H1 (cell line): ENCODE measurements at regions not wholly inside any gene's neighbourhood (a gene's known extent, or its start where the extent isn't known, plus 50 kb on each side); places are given as distances from the start of the nearest gene placed in this dataset.

Experiments used
- CTCF ChIA-PET: fragments of 300-600 bp; sonication (Branson Sonifier 250); formaldehyde crosslinking; loops from one replicate; lab custom pipeline; 2021; ENCODE audit not compliant: partially characterized antibody; lab: Charles Lee
- POLR2A ChIA-PET: fragments of 300-600 bp; sonication (Branson Sonifier 250); formaldehyde crosslinking; loops from one replicate; lab custom pipeline; 2021; ENCODE audit warnings: inconsistent platforms; ENCODE audit not compliant: partially characterized antibody; lab: Charles Lee
- DNase-seq, 2 experiments: peaks; one replicate each; pipeline versions ENCODE4 v3.0.0 to v3.0.0-alpha.2; 2010 to 2022; ENCODE audit warnings: low spot score in 2 of 2, low read depth in 1 of 2, mixed read lengths in 1 of 2
- FAIRE-seq: peaks from 2 replicates; lab custom pipeline; 2011; peaks lifted over from hg19 to GRCh38; lab: Jason Lieb, UNC
- H2AFZ ChIP-seq: 2 replicates; pipeline ENCODE4 v1.8.1; 2012; ENCODE audit warnings: low read length, inconsistent platforms
- H2AK5ac ChIP-seq: 2 replicates; pipeline ENCODE4 v1.6.1; 2013; ENCODE audit warnings: low read depth, low read length
- H2BK120ac ChIP-seq: replicated peaks from 2 replicates; pipeline ENCODE3; 2013; ENCODE audit warnings: low read depth, low read length, inconsistent platforms
- H2BK12ac ChIP-seq: 2 replicates; pipeline ENCODE4 v1.6.1; 2013; ENCODE audit warnings: low read depth, low read length
- H2BK15ac ChIP-seq: 2 replicates; pipeline ENCODE4 v1.6.1; 2013; ENCODE audit warnings: low read length
- H2BK20ac ChIP-seq: 2 replicates; pipeline ENCODE4 v1.6.1; 2013; ENCODE audit warnings: low read length
- H2BK5ac ChIP-seq: 2 replicates; pipeline ENCODE4 v1.6.1; 2013; ENCODE audit warnings: low read depth, low read length
- H3K14ac ChIP-seq: 2 replicates; pipeline ENCODE4 v1.6.1; 2013; ENCODE audit warnings: inconsistent platforms; ENCODE audit not compliant: insufficient read length
- H3K18ac ChIP-seq: 2 replicates; pipeline ENCODE4 v1.6.1; 2013; ENCODE audit warnings: low read length; ENCODE audit errors: extremely low read depth
- H3K23ac ChIP-seq: 2 replicates; pipeline ENCODE4 v1.6.1; 2013; ENCODE audit warnings: inconsistent platforms; ENCODE audit not compliant: insufficient read length
- H3K23me2 ChIP-seq: 2 replicates; pipeline ENCODE4 v1.6.1; 2013; ENCODE audit warnings: low read depth, low read length
- H3K27ac ChIP-seq: 2 replicates; pipeline ENCODE4 v1.6.1; 2011; ENCODE audit warnings: low read depth, low read length, inconsistent platforms
- H3K27me3 ChIP-seq, 4 experiments: replicated peaks in 1 of 4; 1 replicate in 1 of 4; 2 replicates in 3 of 4; pipeline versions ENCODE4 v1.6.1 to v1.8.1; 2011 to 2013; ENCODE audit warnings: low read length in 3 of 4, mild to moderate bottlenecking in 3 of 4, inconsistent platforms in 2 of 4, mixed read lengths in 2 of 4, moderate library complexity in 1 of 4; ENCODE audit not compliant: control insufficient read depth in 3 of 4, insufficient read depth in 3 of 4; ENCODE audit errors: extremely low read depth in 1 of 4
- H3K36me3 ChIP-seq, 4 experiments: 2 replicates each; pipeline versions ENCODE4 v1.6.1 to v1.8.1; 2011 to 2013; ENCODE audit warnings: mild to moderate bottlenecking in 4 of 4, low read length in 3 of 4, moderate library complexity in 2 of 4, control low read depth in 1 of 4, inconsistent platforms in 1 of 4; ENCODE audit not compliant: insufficient read depth in 4 of 4, control insufficient read depth in 2 of 4
- H3K4ac ChIP-seq: replicated peaks from 2 replicates; pipeline ENCODE3; 2013; ENCODE audit warnings: low read length, low read depth, mixed read lengths, inconsistent platforms; ENCODE audit not compliant: insufficient read length
- H3K4me1 ChIP-seq, 4 experiments: replicated peaks in 1 of 4; 1 replicate in 1 of 4; 2 replicates in 3 of 4; pipeline versions ENCODE4 v1.6.1 to v1.8.1; 2011 to 2013; ENCODE audit warnings: low read length in 3 of 4, inconsistent platforms in 2 of 4, mixed read lengths in 1 of 4; ENCODE audit not compliant: insufficient read depth in 4 of 4, control insufficient read depth in 3 of 4
- H3K4me2 ChIP-seq, 2 experiments: 2 replicates each; pipeline versions ENCODE4 v1.6.1 to v1.8.1; 2011 to 2013; ENCODE audit warnings: low read depth in 2 of 2, low read length in 2 of 2, control low read depth in 1 of 2, inconsistent platforms in 1 of 2, mild to moderate bottlenecking in 1 of 2; ENCODE audit not compliant: insufficient read depth in 1 of 2
- H3K4me3 ChIP-seq, 4 experiments: fragments of 200-600, 300-600 bp in 1 of 4; sonication (generic), shearing (Covaris generic), sonication (Bioruptor Twin) in 1 of 4; 2 replicates each; pipeline versions ENCODE4 v1.5.1 to v1.8.1; 2011 to 2016; ENCODE audit warnings: low read length in 4 of 4, low read depth in 3 of 4, control low read depth in 2 of 4, inconsistent platforms in 2 of 4, mild to moderate bottlenecking in 2 of 4, mixed read lengths in 1 of 4, moderate library complexity in 1 of 4; ENCODE audit not compliant: insufficient read depth in 2 of 4; ENCODE audit errors: extremely low read depth in 1 of 4
- H3K56ac ChIP-seq: replicated peaks from 2 replicates; pipeline ENCODE3; 2013; ENCODE audit warnings: low read depth, mild to moderate bottlenecking, mixed read lengths, low read length, inconsistent platforms; ENCODE audit not compliant: insufficient read length
- H3K79me1 ChIP-seq: 2 replicates; pipeline ENCODE4 v1.6.1; 2013; ENCODE audit warnings: low read depth, low read length, control low read depth
- H3K79me2 ChIP-seq, 2 experiments: 2 replicates each; pipeline versions ENCODE4 v1.6.1 to v1.8.1; 2012 to 2013; ENCODE audit warnings: low read length in 2 of 2, mild to moderate bottlenecking in 2 of 2, inconsistent platforms in 1 of 2; ENCODE audit not compliant: insufficient read depth in 2 of 2, control insufficient read depth in 1 of 2
- H3K9ac ChIP-seq, 4 experiments: replicated peaks in 1 of 4; 1 replicate in 1 of 4; 2 replicates in 3 of 4; pipeline versions ENCODE4 v1.6.1 to v1.8.1; 2011 to 2013; ENCODE audit warnings: low read depth in 3 of 4, low read length in 3 of 4, control low read depth in 2 of 4, mild to moderate bottlenecking in 2 of 4, moderate library complexity in 2 of 4, inconsistent platforms in 1 of 4; ENCODE audit errors: extremely low read depth in 1 of 4
- H3K9me3 ChIP-seq, 2 experiments: 2 replicates each; pipeline versions ENCODE4 v1.6.1 to v1.8.1; 2012 to 2013; ENCODE audit warnings: mild to moderate bottlenecking in 2 of 2, moderate library complexity in 2 of 2, control low read depth in 1 of 2, inconsistent platforms in 1 of 2, low read depth in 1 of 2, low read length in 1 of 2, mixed read lengths in 1 of 2; ENCODE audit not compliant: insufficient read depth in 2 of 2
- H4K20me1 ChIP-seq, 2 experiments: replicated peaks in 1 of 2; 2 replicates each; pipeline versions ENCODE3 to v1.8.1; 2011 to 2013; ENCODE audit warnings: inconsistent platforms in 2 of 2, low read length in 2 of 2, mild to moderate bottlenecking in 1 of 2; ENCODE audit not compliant: insufficient read depth in 2 of 2, control insufficient read depth in 1 of 2
- H4K5ac ChIP-seq: 2 replicates; pipeline ENCODE4 v1.6.1; 2013; ENCODE audit warnings: low read length, low read depth, mixed read lengths, inconsistent platforms; ENCODE audit not compliant: insufficient read length
- H4K8ac ChIP-seq: 2 replicates; pipeline ENCODE4 v1.8.0; 2013; ENCODE audit warnings: mild to moderate bottlenecking, moderate library complexity, low read length, inconsistent platforms; ENCODE audit not compliant: insufficient read depth; ENCODE audit errors: extremely low read depth
- H4K91ac ChIP-seq: replicated peaks from 2 replicates; pipeline ENCODE3; 2013; ENCODE audit warnings: low read length, mixed read lengths, inconsistent platforms; ENCODE audit not compliant: insufficient read length
- ASH2L ChIP-seq: fragments of 200-600, 300-600 bp; sonication (generic); IDR thresholded peaks from one replicate; pipeline ENCODE4 v1.7.1; 2017; ENCODE audit warnings: low read length
- GABPA ChIP-seq: IDR thresholded peaks from 2 replicates; pipeline ENCODE4 v1.6.1; 2011; ENCODE audit warnings: mild to moderate bottlenecking, low read length, moderate library complexity, borderline replicate concordance; ENCODE audit not compliant: insufficient read depth
- KDM4A ChIP-seq: IDR thresholded peaks from one replicate; pipeline ENCODE4 v1.7.1; 2012; ENCODE audit warnings: low read depth, mild to moderate bottlenecking, moderate library complexity, low read length, inconsistent platforms; ENCODE audit not compliant: severe bottlenecking
- MAX ChIP-seq: IDR thresholded peaks from 2 replicates; pipeline ENCODE4 v1.6.1; 2012; ENCODE audit warnings: inconsistent platforms
- POLR2AphosphoS5 ChIP-seq: IDR thresholded peaks from 2 replicates; pipeline ENCODE4 v1.6.1; 2011; ENCODE audit warnings: low read depth, low read length
- SIN3A ChIP-seq, 2 experiments: IDR thresholded peaks in 1 of 2; conservative IDR thresholded peaks in 1 of 2; 2 replicates each; pipeline ENCODE4 v1.6.1; 2011 to 2012; ENCODE audit warnings: low read length in 2 of 2, improper control_type of control experiment in 1 of 2, low read depth in 1 of 2, mild to moderate bottlenecking in 1 of 2
- SIRT6 ChIP-seq: IDR thresholded peaks from one replicate; pipeline ENCODE4 v1.7.1; 2012; ENCODE audit warnings: low read length, inconsistent platforms
- WGBS, 2 experiments: shearing (Covaris generic) in 1 of 2; methylation state at CpG; one replicate each; pipeline versions ENCODE4 v1.1.6 to v1.1.7; 2013 to 2015; ENCODE audit warnings: low lambda C conversion rate in 2 of 2, mixed read lengths in 2 of 2, inconsistent platforms in 1 of 2, low coverage in 1 of 2, missing lambda C conversion rate in 1 of 2; ENCODE audit not compliant: insufficient replicate concordance in 2 of 2, insufficient coverage in 1 of 2, insufficient read length in 1 of 2; ENCODE audit errors: extremely low coverage in 1 of 2, missing lambda C conversion rate in 1 of 2; 5-methylcytosine and 5-hydroxymethylcytosine counted together

GRCh38 chr9:82273121-82273520 lies 284.5 kb downstream of the SPATA31D1 start:
- no peak for FAIRE-seq
- H3K4me3 ChIP-seq = no peak overlapping the region
- H4K20me1 ChIP-seq = no peaks in the 10 kb centered on the region
- H3K14ac ChIP-seq = no peak overlapping the region
- H3K79me1 ChIP-seq = no peaks in the 10 kb centered on the region
- no peak overlapping the region for H2BK12ac ChIP-seq
- ChIA-PET CTCF (interaction anchor here (1.0 to 1.6 kb wide), 2 partner anchors 30 to 333 kb away, joined by 3 to 5 read pairs; no protein-coding TSS in a partner anchor), POLR2A (no interaction called here)
- no peak overlapping the region for H2BK120ac ChIP-seq
- no peaks in the 10 kb centered on the region for H3K4me1 ChIP-seq
- H2BK20ac ChIP-seq = no peak overlapping the region
- no peak overlapping the region for H2BK15ac ChIP-seq
- H3K27ac ChIP-seq = no peak overlapping the region
- no peaks in the 10 kb centered on the region for H3K79me2 ChIP-seq
- H2AFZ ChIP-seq = no peak overlapping the region
- no peaks in the 10 kb centered on the region for H3K36me3 ChIP-seq
- no peak overlapping the region for H4K8ac ChIP-seq
- H4K5ac ChIP-seq = no peak overlapping the region
- no peak overlapping the region for H4K91ac ChIP-seq
- no peak overlapping the region for H3K4ac ChIP-seq
- no peak overlapping the region for H2BK5ac ChIP-seq
- H3K9ac ChIP-seq = no peak overlapping the region
- H3K23me2 ChIP-seq = no peaks in the 10 kb centered on the region
- H3K27me3 ChIP-seq = no peaks in the 10 kb centered on the region
- DNase-seq = no peak
- no peak overlapping the region for H3K4me2 ChIP-seq
- no peak overlapping the region for H3K56ac ChIP-seq
- TF ChIP-seq GABPA (no peak), MAX (no peak), SIN3A (conservative IDR thresholded peaks at IDR 0.05 in 1 of 2, IDR thresholded peaks at IDR 0.05 in 1 of 2; ENCODE audit: low read depth in 1 of 2, low read length in 2 of 2) (no peak), SIRT6 (no peak), KDM4A (no peak), ASH2L (no peak), POLR2AphosphoS5 (no peak)
- no peaks in the 10 kb centered on the region for H3K9me3 ChIP-seq
- no peak overlapping the region for H3K23ac ChIP-seq
- no peak overlapping the region for H2AK5ac ChIP-seq
- no peak overlapping the region for H3K18ac ChIP-seq
- 100% methylated on average over 1 of the region's 1 CpG; no CpG with 5 or more reads in 1 of the 2 experiments for WGBS, 2 experiments
